HG03159 (cell line): ENCODE measurements at regions not wholly inside any gene's neighbourhood (a gene's known extent, or its start where the extent isn't known, plus 50 kb on each side); places are given as distances from the start of the nearest gene placed in this dataset.
A peak's percentile ranks its signal among the peaks of the same experiment; 100 is the strongest.

ENCODE experiments used
- ATAC-seq: cut with Tn5 transposase; IDR thresholded peaks from one replicate; pipeline ENCODE4 v1.9.1; 2021; ENCODE audit warnings: mild to moderate bottlenecking, moderate library complexity; ENCODE audit not compliant: unreplicated experiment

DNA sequence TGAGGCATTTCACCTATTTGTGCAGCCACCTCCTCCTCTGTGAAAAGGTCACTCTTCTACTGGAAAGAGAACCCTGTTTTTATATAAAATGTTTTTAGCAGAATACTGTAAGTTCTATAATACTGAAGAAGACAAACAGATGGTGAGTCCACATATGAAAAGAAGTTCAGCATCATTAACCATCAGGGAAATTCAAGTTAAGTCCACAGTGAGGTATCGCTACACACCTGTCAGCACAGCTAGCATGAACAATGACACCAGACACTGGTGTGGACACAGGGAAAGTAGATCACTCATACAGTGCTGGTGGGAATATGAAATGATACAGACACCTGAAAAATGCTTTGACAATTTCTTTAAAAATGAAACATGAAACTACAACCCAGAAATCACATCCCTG lies 133.0 kb downstream of the MAD2L1 start:
- ATAC-seq = no peak

DNA sequence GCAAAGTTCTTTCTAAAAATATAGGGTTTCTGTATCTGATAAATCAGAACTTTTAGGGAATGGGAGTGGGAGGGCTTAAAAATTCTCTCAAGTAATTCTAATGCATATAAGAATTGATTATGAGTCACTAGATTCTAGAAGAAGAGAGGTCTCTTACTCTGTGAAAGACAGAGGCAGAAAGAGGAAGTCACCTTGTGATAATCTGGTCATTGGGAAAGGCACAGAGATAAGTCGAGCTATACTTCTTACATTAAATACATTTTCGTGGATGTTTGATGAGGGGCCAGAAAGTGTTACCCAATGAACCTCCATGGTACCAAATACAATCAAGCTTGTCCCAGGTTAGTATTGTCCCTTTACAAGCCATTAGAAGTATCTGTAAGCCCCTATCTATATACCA lies 134.4 kb downstream of the MAD2L1 start:
- no peak for ATAC-seq

DNA sequence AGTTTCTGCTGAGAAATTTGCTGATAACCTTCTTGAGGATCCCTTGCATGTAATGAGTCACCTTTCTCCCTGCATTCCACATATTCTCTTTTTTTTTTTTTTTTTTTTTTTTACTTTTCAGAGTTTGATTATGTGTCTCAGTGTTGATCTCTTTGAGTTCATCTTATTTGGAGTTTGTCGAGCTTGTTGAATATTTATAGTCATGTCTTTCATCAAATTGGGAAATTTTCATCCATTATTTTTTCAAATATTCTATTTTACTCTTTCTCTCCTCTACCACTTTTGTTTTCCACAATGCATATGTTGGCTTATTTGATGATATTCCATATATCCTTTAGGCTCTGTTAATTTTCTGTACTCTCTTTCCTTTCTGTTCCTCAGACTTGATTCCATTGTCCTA lies 136.1 kb downstream of the MAD2L1 start:
- ATAC-seq = no peak

DNA sequence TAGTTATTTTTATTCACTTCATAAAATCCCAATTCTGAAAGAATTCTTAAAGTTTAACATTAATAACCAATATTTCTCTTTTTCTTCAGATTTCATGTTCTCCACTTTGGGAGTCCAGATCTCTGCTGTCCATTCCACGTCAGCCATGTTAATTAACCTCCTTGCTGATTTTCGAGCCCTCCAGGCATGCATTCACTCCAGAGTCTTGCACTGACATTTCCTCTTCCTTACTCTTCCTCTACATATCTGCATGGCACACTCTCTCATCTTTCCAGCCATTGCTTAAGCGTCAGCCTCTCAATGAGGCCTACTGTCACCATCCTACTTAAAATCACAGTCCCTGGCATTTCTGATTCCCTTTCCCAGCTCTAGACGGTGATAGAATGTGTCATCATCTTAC lies 144.8 kb downstream of the MAD2L1 start:
- no peak for ATAC-seq

DNA sequence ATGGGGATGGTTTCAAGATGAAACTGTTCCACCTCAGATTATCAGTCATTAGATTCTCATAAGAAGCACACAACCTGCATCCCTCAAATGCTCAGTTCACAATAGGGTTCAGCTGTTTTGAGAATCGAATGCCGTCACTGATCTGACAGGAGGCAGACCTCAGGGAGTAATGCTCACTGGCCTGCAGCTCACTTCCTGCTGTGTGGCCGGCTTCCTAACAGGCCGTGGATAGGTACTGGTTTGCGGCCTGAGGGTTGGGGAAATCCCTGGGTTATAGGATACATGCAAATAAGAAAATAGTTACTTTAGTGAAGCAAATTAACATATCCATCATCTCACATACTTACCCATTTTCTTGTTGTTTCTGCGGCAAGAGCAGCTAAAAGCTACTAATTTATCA lies 160.4 kb downstream of the MAD2L1 start:
- no peak for ATAC-seq

DNA sequence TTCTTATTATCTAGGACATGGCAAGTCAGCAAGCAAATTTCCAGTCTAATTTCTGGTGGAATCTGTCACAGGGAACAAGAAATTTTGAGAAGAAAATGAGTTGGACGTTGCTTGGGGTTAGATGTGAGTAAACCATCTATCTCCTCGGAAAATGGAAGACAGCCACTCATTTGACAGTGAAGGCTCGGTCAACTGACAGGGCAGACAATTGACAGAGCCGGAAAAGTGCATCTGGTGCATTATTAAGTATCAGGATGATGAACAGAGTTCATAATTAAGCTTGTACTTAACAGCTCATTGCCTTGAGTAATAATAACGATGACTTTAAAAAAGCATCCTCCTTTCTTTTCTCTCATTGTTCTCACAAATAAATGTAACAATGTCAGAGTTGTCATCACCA lies 168.4 kb downstream of the MAD2L1 start:
- ATAC-seq = no peak

DNA sequence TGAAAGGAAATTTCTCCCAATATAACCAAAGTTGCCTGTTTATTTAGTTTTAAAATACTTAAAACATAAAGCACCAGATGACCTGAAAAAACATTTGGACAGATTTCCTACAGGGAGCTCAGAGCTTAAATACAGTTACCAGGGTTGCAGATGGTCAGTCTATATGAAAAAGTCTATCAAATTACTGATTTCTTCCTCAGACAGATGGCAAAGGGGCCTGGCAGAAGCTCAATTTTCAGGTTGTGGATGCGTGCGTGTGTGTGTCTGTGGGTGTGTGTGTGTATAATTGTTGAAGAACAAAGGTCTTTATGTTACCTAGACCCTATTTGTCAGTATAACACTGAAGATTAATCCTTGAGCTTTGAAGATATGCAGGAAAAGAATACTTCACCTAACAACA lies 169.4 kb downstream of the MAD2L1 start:
- no peak for ATAC-seq

DNA sequence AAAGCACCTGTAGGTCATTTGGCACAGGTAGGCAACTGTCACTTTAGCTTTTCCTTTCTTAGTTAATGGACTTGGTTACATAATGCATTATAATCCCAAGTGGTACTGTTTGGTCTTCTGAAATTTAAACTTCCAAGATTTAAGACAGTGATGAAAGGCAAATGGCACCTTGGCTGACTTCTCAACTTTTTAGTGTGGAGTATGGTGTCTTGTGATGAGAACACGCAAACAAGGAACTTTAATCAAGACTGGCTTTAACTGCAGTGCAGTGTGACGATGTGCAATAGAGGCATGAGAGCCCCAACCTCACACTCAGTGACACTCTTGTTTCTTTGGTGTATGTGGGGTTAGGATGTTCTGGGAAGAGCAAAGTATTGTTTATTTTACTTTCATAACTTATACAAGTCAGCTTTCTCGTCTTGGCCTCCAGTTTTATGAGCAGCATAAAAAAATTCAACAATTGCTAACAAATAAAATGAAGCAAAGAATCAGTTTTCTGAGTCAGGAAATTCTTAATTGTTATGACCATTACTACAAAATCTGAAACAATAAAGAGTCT lies 171.9 kb downstream of the MAD2L1 start:
- ATAC-seq = no peak

DNA sequence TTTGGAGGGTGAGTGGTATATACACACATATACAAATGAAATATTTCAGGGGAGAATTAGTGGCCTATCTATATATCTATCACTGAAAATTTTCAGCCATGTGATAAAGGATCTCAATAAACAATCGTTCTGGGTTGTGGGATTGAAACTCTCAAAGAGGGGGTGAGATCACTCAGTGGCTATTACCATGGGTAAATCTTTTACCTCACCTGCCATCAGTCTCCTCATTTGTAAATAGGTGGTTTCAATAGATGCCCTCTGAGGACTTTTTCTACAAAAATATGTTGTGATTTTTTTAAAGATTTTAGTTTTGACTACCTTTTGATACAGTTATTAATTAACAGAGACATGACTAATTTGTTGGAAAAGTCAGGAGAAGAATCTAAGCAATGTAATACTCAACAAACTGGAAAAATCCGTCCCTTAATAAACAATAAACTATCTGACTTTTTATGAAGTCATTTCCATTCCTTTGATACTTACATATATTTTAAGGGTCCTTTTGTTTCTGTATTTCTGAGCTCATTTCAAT lies 192.8 kb downstream of the MAD2L1 start:
- no peak for ATAC-seq

DNA sequence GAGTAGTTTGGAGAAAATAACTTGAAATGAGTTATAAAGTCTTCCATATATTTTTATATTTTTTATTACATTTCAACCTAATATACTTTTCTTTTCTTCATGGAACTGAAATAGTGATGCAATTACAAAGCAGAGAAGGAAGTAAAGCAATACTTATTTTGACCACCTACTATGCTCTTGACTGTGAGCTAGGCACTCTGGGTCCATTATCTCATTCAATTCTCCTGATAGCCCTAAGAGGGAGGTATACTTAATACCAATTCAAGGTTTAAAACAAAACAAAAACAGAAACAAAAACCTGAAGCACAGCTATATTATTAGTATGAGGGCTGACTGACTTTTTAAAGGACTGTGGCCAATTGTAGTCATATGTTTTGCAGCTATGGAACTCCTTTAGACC lies 193.5 kb downstream of the MAD2L1 start:
- ATAC-seq = no peak

DNA sequence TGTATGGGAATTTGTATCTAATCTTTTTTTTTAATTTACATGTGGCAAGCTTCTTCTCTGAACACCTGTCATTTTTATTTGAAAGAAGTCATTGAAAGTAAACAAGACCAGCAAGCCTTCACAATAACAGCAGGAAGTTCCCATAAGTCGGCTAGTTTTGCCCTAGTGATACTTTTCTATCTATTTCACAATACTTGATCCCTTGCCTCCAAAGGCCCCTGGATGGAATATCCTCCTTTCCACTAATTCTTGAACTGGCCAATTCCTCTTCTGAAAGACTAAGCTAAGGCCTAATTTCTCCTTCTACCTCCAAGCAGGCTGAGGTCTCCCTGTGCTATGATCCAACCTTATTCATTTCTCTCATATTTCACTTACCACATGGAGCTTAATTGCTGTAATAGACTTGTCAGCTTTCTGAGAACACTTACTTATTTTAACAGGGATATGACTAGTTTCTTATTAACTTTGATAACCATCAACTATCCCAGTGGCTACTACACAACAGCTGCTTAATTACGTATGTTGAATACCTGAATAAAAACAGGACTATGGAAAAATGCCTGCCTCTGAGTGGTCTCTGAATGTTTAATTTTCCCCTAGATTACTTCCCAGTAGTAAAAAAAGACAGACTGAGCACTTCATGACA lies 194.2 kb downstream of the MAD2L1 start:
- ATAC-seq = no peak

DNA sequence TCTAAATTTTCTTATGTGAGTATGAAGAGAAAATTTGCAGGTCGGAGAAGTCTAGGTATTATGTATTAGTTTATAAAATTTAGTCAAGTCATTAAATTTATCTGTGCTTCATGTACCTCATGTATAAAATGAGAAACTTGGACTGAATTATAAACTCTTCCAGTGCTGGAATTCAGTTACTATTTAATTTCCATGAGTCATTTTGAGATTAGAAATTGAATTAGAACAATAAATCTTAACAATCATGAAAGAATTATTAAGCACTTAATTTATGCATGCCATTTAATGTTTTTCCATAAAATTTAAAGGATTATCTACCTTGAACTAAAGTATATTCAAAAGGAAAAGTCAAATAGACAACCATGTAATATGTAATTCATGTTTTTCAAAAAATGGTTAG lies 195.8 kb downstream of the MAD2L1 start:
- no peak for ATAC-seq

DNA sequence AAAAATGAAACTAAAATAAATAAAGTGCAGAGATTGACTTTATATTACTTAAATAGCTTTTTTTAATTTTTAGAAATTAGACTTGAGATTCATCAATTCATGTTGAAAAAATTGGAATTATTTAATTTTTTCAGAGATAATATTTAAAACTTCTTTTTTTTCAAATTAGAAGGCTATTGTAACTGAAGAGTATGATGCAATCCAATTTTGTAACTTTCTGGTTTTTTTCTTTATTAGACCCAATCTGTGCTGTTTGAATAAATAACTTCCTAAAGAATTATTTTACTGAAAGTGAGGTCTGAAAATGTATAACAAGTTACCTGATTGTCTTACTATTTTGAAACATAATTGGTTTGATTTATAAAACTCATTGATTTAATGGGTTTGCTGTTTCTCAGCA lies 200.9 kb downstream of the MAD2L1 start:
- ATAC-seq = no peak

DNA sequence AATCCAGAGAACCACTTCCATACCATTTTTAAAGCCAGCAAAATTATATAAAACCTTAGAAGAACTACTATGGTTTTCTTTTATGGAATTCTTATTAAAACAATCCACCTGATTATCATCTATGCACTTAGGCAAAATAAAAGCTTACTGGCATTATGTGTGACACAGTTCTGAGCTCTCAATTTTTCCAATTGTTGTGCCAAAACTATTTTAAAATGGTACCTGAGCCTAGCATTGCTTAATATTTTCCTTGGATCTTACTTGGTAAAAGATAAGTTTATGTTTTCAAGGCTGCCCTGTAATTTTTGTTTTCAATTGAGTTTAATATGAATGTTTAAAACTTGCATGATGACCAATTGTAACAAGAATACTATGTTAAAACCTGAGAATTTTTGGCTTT lies 201.3 kb downstream of the MAD2L1 start:
- ATAC-seq = no peak

DNA sequence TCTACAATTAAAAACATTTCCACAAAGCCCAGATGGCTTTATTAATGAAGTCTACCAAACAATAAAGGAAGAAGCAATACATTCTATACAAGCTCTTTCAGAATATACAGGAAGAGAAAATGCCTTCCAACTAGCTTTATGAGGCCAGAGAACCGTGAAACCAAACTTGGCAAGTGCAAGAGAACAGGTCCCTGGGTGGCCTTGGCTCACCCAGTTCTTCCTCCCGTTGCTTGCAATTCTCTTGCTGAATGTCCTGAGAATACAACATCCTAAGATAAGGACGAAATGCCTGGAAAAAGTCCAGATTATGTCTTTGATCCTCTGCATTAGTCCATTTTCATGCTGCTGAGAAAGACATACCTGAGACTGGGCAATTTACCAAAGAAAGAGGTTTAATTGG lies 204.9 kb downstream of the MAD2L1 start:
- no peak for ATAC-seq

DNA sequence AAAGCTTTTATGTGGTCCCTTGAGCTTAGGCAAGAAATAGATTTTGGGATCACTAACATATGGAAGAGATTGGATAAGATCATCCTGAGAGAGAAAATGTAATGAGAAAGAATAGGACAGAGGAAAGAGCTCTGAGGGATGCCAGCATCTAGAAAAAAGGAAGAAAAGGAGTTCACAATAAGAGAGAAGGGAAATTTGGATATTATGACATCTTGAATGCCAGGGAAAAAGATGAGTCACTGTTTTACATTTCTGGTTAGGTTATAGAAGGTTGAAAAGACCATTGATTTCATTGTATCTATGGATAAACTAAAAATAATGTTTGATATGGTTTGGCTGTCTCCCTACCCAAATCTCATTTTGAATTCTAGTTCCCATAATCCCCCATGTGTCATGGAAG lies 208.5 kb downstream of the MAD2L1 start:
- ATAC-seq = no peak

DNA sequence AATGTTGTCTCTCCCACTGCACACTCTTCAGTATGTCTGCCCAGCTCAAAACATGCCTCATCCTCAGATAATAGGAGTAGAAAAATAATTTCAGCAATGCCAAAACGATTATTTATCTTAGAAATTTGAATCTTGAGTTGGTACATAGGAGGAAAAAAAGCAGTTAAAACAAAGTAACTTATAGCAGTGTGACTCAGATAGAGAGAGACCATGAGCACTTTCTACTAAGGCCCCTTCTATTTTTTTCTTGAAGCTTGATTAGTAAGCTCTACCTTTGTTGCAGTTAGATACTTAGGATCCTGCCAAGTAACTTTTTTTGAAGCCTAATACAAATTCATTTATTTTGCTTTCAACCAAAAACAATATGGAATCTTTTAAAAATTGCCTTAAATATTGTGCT lies 212.3 kb downstream of the MAD2L1 start:
- ATAC-seq = no peak

DNA sequence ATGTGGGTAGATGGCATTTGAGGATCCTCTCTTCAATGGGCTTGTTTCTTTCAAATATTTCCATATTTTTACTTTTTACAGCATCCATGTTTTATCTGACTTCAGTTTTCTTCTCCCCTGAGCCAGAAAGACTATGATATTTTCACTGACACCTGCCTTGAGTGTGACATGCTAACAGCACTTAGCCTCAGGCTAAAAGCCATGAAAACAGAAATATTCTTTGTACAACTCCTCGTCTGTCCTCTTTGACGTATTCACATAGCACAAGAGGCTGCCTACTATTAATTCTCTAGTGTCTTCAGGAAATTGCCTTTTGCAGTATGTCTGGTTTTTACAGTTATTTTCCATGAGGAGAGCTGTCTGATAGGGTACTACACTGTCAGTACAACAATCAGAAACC lies 215.0 kb downstream of the MAD2L1 start:
- no peak for ATAC-seq

DNA sequence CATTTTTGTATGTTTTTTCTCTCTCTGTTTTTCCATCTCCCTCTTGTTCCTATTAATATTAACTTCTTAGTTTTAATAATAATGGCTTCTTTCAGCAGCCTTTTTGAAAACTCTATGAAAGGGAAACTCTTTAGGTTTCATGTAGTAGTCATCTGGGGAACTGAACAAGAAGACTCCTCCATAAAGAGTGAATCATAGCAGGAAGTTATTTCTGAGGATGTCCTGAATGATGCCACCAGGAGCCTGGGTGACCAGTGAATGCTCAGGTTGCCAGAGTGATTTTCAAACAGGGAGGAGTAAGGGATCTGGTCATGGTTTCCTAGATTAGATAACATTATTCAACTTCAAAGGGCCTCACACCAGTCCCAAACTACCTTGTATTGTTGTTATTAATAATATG lies 212.8 kb upstream of the PDE5A start:
- ATAC-seq = peak; percentile 63

DNA sequence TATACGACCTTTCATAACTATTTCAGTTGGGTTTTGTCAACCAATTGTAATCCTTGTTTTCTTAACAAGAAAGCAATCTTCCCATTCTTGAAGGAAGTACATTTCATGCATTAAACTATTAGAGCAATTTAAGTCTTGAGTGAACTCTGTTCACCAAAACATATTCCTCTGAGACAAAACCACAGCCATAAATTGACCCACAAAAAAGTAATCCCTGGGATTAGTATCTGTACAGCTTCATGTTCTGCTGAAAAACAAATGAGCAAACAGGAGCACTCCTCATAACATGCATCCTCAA lies 207.0 kb upstream of the PDE5A start:
- no peak for ATAC-seq

DNA sequence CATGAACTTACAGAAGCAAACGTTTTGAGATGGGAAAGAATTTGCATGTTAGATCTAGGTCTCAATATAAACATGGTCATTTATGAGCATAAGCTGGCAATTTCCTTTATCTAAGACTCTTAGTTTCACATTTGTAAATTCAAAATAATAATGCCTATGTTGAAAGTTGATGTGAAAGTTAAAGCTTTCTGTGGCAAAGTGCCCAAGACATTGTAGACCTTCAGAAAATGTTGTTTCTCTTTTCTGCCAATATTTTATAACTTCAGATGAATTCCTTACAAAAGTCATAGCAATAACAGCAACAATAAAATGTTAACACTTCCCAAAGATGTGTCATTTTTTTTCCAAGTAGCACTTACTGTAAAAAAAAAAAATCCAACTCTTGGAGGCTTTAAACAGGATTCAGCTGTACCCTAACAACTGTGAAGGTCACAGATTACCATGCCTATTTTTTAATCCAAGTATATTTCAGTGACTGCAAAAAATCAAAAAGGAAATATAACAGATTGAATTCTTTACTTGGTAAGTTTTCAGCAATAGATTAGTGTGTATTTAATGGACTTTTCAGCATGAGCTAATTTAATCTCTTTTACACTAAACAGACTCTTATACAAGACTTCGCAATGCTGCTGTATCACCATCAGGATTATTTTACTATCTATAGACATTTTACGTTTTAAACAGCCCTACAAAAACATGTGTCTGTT lies 206.5 kb upstream of the PDE5A start:
- no peak for ATAC-seq

DNA sequence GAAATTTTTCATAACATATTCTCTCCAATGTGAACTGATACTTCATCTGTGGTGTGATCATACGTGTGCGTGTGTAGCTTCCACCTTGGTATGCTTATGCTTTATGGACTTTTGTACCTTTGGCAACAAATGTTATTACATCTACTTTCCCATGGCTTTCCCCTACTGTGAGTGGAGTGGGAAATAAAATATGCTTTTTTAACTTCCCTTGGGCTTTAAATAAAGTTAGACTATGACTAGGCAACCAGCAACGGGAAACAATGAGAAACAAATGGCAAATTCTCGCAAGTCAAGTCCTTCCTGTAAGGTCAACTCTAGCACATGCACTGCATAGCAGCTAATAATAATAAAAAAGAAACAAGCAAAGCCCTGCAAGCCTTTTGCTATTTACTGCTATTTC lies 205.0 kb upstream of the PDE5A start:
- ATAC-seq = no peak

DNA sequence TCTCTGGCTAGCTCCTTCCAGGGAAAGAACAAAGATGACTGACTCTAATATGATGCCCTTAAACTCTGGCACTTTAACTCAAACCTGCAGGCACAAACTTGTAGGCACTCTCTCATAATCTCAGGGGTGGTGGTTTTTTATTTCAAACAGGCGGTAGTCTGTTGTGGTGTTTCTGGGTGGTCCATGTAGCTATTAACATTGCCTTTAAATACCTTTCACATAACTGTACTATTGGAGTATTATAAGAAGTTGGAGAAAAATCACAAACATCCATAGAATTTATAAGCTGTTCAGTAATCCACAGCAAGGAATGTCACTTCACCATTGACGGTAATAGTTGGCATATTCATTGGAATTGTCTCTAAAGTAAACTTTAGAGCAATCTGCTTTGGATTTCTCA lies 204.2 kb upstream of the PDE5A start:
- ATAC-seq = no peak
